Esophagus squamous epithelium (tissue), 5 donors: ENCODE measurements at regions not wholly inside any gene's neighbourhood (a gene's known extent, or its start where the extent isn't known, plus 50 kb on each side); places are given as distances from the start of the nearest gene placed in this dataset.

Experiments
- DNase-seq: peaks from one replicate; lab custom pipeline; 2025; lab: John Stamatoyannopoulos, UW
- H3K27ac ChIP-seq, 4 donors: fragments of 200-600 bp; sonication (generic); one replicate each; pipeline ENCODE4 v1.5.1; 2016 to 2019; ENCODE audit warnings: mild to moderate bottlenecking in 1 of 4
- H3K27me3 ChIP-seq, 4 donors: fragments of 200-600 bp; sonication (generic); 1 replicate in 3 of 4; 2 replicates in 1 of 4; pipeline versions ENCODE4 v1.5.1 to v1.6.0; 2017 to 2021; ENCODE audit warnings: antibody characterized with exemption in 1 of 4
- H3K36me3 ChIP-seq, 3 donors: fragments of 200-600 bp; sonication (generic); one replicate each; pipeline ENCODE4 v1.5.1; 2016 to 2019
- H3K4me1 ChIP-seq, 3 donors: fragments of 200-600 bp; sonication (generic); one replicate each; pipeline ENCODE4 v1.5.1; 2017 to 2019
- H3K4me3 ChIP-seq, 4 donors: fragments of 200-600 bp; sonication (generic); 1 replicate in 3 of 4; 2 replicates in 1 of 4; pipeline ENCODE4 v1.5.1; 2016 to 2019; ENCODE audit warnings: mild to moderate bottlenecking in 2 of 4, moderate library complexity in 1 of 4
- H3K9me3 ChIP-seq, 3 donors: fragments of 200-600 bp; sonication (generic); one replicate each; pipeline ENCODE4 v1.5.1; 2016 to 2019
- CTCF ChIP-seq, 6 experiments: fragments of 450-650 bp in 4 of 6; fragments of 200-600 bp in 2 of 6; sonication (generic) in 2 of 6; IDR thresholded peaks; one replicate each; pipeline ENCODE4 v1.5.1; 2016 to 2019; ENCODE audit warnings: antibody characterized with exemption in 6 of 6, mild to moderate bottlenecking in 4 of 6, moderate library complexity in 4 of 6
- POLR2A ChIP-seq, 4 donors: fragments of 450-650 bp; IDR thresholded peaks; one replicate each; pipeline ENCODE4 v1.6.1; 2017; ENCODE audit warnings: antibody characterized with exemption in 4 of 4, mild to moderate bottlenecking in 4 of 4, moderate library complexity in 3 of 4
- WGBS, 2 donors: methylation state at CpG; one replicate each; pipeline ENCODE4 v1.1.5; 2018; 5-methylcytosine and 5-hydroxymethylcytosine counted together
- intact Hi-C: fragments of 100-400 bp; cut with DNase I; formaldehyde crosslinking; loops from one replicate; pipeline ENCODE4 v1.15.0; 2022
- donor health status: DM: yes; HTN: yes; CAD: no.

- TF ChIP-seq POLR2A (IDR thresholded peaks at IDR 0.05) (no peak), CTCF (IDR thresholded peaks at IDR 0.05) (no peak)
- no peak overlapping the region for H3K27ac ChIP-seq
- 24 to 31% methylated on average over 4 of the region's 4 CpGs for WGBS, 2 donors
- no peaks in the 10 kb centered on the region for H3K9me3 ChIP-seq
- intact Hi-C loops = loop anchor here (10.0 kb wide), 1 partner anchor 350 kb away; no protein-coding TSS in a partner anchor
- H3K27me3 ChIP-seq = peaks cover 0 to 42% (median 0%) of the 10 kb centered on the region in 4 donors
- no peak overlapping the region for H3K4me3 ChIP-seq
- no peak for DNase-seq
- H3K4me1 ChIP-seq = no peaks in the 10 kb centered on the region
- H3K36me3 ChIP-seq = no peaks in the 10 kb centered on the region
These were observed 197.5 kb upstream of the CEP162 start for GRCh38 chr6:84424956-84425355.

GRCh38 chr6:84422380-84422968, 195.0 kb upstream of the CEP162 start:
- DNase-seq = no peak
- Histone ChIP-seq H3K4me3 (no peak overlapping the region), H3K36me3 (no peaks in the 10 kb centered on the region), H3K27ac (no peak overlapping the region), H3K9me3 (no peaks in the 10 kb centered on the region), H3K27me3 (peaks cover 0 to 44% (median 0%) of the 10 kb centered on the region in 4 donors), H3K4me1 (no peaks in the 10 kb centered on the region)
- intact Hi-C loops = loop anchor here (10.0 kb wide), 1 partner anchor 352 kb away; no protein-coding TSS in a partner anchor
- 21 to 26% methylated on average over 13 of the region's 13 CpGs for WGBS, 2 donors
- TF ChIP-seq CTCF (IDR thresholded peaks at IDR 0.05) (peak in 5 of 6 experiments; percentile 23 to 42 (median 32)), POLR2A (IDR thresholded peaks at IDR 0.05) (no peak)

- DNase-seq = no peak
- Histone ChIP-seq H3K36me3 (no peaks in the 10 kb centered on the region), H3K4me1 (no peaks in the 10 kb centered on the region), H3K27ac (no peak overlapping the region), H3K27me3 (peaks cover 0 to 36% (median 0%) of the 10 kb centered on the region in 4 donors), H3K4me3 (no peak overlapping the region), H3K9me3 (no peaks in the 10 kb centered on the region)
- WGBS, 2 donors = 36 to 55% methylated on average over 5 of the region's 5 CpGs
- TF ChIP-seq POLR2A (IDR thresholded peaks at IDR 0.05) = no peak
- no peak for TF ChIP-seq CTCF (IDR thresholded peaks at IDR 0.05)
- intact Hi-C loops = loop anchor here (10.0 kb wide), 1 partner anchor 354 kb away; no protein-coding TSS in a partner anchor
These were observed 193.6 kb upstream of the CEP162 start for GRCh38 chr6:84421031-84421430.

- intact Hi-C loops = no loop called here
- WGBS, 2 donors = 59 to 66% methylated on average over 3 of the region's 3 CpGs
- H3K36me3 ChIP-seq = no peaks in the 10 kb centered on the region
- no peak overlapping the region for H3K4me3 ChIP-seq
- no peak for TF ChIP-seq POLR2A (IDR thresholded peaks at IDR 0.05)
- TF ChIP-seq CTCF (IDR thresholded peaks at IDR 0.05) = no peak
- H3K4me1 ChIP-seq = no peaks in the 10 kb centered on the region
- no peak overlapping the region for H3K27ac ChIP-seq
- no peaks in the 10 kb centered on the region for H3K9me3 ChIP-seq
- peaks cover 0 to 13% (median 0%) of the 10 kb centered on the region in 4 donors for H3K27me3 ChIP-seq
- no peak for DNase-seq
These were observed 189.8 kb upstream of the CEP162 start for GRCh38 chr6:84417260-84417659.

GRCh38 chr6:84416043-84416657, 188.7 kb upstream of the CEP162 start:
- Histone ChIP-seq H3K4me1 (no peaks in the 10 kb centered on the region), H3K27ac (no peak overlapping the region), H3K27me3 (peaks cover 0 to 6% (median 0%) of the 10 kb centered on the region in 4 donors), H3K36me3 (no peaks in the 10 kb centered on the region), H3K4me3 (no peak overlapping the region), H3K9me3 (no peaks in the 10 kb centered on the region)
- no peak for TF ChIP-seq CTCF (IDR thresholded peaks at IDR 0.05)
- TF ChIP-seq POLR2A (IDR thresholded peaks at IDR 0.05) = no peak
- intact Hi-C loops = no loop called here
- 60 to 63% methylated on average over 2 of the region's 2 CpGs for WGBS, 2 donors
- no peak for DNase-seq
